ENCODE measurements at regions not wholly inside any gene's neighbourhood (a gene's known extent, or its start where the extent isn't known, plus 50 kb on each side); places are given as distances from the start of the nearest gene placed in this dataset.

DNA sequence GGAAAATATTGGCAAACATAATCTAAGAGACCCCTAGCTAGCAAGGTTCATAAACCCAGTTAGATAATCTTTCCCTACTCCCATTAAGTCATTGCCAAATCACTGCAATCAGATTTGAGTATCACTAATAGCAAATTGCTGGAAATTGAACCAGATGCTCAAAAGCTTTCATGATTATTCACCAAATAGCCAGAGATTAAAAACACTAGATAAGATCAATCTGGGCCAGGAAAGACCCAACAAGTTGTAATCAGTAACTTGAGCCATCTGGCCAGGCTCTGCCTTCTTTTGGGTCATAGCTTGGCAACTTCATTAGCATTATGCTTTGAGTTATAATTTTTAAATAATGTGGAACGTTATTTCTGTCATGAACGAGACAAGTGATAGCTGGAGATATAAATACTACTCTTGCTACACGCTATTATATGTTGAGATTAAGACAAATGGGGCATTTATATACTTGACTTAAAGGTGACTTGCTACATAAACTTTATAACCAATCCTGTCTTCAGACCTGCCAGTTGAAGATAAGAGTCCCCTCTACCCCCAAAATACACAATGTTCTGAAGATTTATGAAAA, 196.6 kb upstream of the EDNRA start:
- no peak for TF ChIP-seq POLR2A (IDR thresholded peaks at IDR 0.05)
- TF ChIP-seq, protein P1, sequence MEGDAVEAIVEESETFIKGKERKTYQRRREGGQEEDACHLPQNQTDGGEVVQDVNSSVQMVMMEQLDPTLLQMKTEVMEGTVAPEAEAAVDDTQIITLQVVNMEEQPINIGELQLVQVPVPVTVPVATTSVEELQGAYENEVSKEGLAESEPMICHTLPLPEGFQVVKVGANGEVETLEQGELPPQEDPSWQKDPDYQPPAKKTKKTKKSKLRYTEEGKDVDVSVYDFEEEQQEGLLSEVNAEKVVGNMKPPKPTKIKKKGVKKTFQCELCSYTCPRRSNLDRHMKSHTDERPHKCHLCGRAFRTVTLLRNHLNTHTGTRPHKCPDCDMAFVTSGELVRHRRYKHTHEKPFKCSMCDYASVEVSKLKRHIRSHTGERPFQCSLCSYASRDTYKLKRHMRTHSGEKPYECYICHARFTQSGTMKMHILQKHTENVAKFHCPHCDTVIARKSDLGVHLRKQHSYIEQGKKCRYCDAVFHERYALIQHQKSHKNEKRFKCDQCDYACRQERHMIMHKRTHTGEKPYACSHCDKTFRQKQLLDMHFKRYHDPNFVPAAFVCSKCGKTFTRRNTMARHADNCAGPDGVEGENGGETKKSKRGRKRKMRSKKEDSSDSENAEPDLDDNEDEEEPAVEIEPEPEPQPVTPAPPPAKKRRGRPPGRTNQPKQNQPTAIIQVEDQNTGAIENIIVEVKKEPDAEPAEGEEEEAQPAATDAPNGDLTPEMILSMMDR (IDR thresholded peaks at IDR 0.05) = no peak
- TF ChIP-seq POLR2AphosphoS5 (IDR thresholded peaks at IDR 0.05) = no peak
- TF ChIP-seq EP300 (IDR thresholded peaks at IDR 0.05; ENCODE audit: low read depth) = no peak
